HepG2 (cell line): ENCODE measurements at regions not wholly inside any gene's neighbourhood (a gene's known extent, or its start where the extent isn't known, plus 50 kb on each side); places are given as distances from the start of the nearest gene placed in this dataset.

ENCODE experiments used
- ATAC-seq: fragments of 200-7000 bp; cut with Tn5 transposase; 3 replicates; pipeline ENCODE4 v1.9.1; 2020; ENCODE audit warnings: mild to moderate bottlenecking, moderate library complexity
- BruUV-seq: library from RNA; stranded (reverse); fragments of 400-500 nt; replicated peaks from 2 replicates; lab custom pipeline; 2021; lab: Mats Ljungman, UMichigan
- CTCF ChIA-PET: fragments of 300-600 bp; formaldehyde crosslinking; extraction: SDS; loops from one replicate; lab custom pipeline; 2021; ENCODE audit warnings: low total read pairs, inconsistent platforms, low intra/inter-chr PET ratio; lab: Yijun Ruan, JAX
- POLR2A ChIA-PET: fragments of 350-600 bp; sonication (Branson Sonifier 250); formaldehyde crosslinking; loops from one replicate; lab custom pipeline; 2020; ENCODE audit warnings: antibody characterized with exemption, inconsistent platforms; lab: Yijun Ruan, JAX
- DNase-seq: peaks from one replicate; pipeline ENCODE4 v3.0.0-alpha.2; 2015; ENCODE audit warnings: low spot score
- FAIRE-seq: peaks from 3 replicates; lab custom pipeline; 2011; peaks lifted over from hg19 to GRCh38; lab: Jason Lieb, UNC
- H2AFZ ChIP-seq: one replicate; pipeline ENCODE4 v1.6.1; 2011; ENCODE audit warnings: low read length, inconsistent platforms
- H3K27ac ChIP-seq: fragments of 300-600 bp; 3 replicates; pipeline ENCODE4 v1.8.0; 2011; ENCODE audit warnings: mixed run types, mild to moderate bottlenecking, mixed read lengths, low read length, inconsistent platforms; ENCODE audit not compliant: insufficient read depth; ENCODE audit errors: extremely low read length
- H3K27me3 ChIP-seq, 2 experiments: fragments of 200-600 bp in 1 of 2; 2 replicates in 1 of 2; 3 replicates in 1 of 2; pipeline versions ENCODE4 v1.6.0 to v1.8.0; 2011; ENCODE audit warnings: low read length in 2 of 2, mild to moderate bottlenecking in 2 of 2, moderate library complexity in 2 of 2, inconsistent platforms in 1 of 2; ENCODE audit not compliant: insufficient read depth in 2 of 2, control insufficient read depth in 1 of 2
- H3K36me3 ChIP-seq, 2 experiments: fragments of 200-600 bp in 1 of 2; replicated peaks in 1 of 2; 2 replicates in 1 of 2; 3 replicates in 1 of 2; pipeline versions ENCODE4 v1.5.1 to v1.8.0; 2011; ENCODE audit warnings: low read length in 2 of 2, inconsistent platforms in 1 of 2; ENCODE audit not compliant: insufficient read depth in 2 of 2, control insufficient read depth in 1 of 2
- H3K4me1 ChIP-seq: 2 replicates; pipeline ENCODE4 v1.5.1; 2012; ENCODE audit warnings: low read length, inconsistent platforms; ENCODE audit not compliant: insufficient read depth
- H3K4me2 ChIP-seq: 2 replicates; pipeline ENCODE4 v1.6.0; 2011; ENCODE audit warnings: low read depth, low read length, inconsistent platforms
- H3K4me3 ChIP-seq, 3 experiments: fragments of 200-600 bp in 1 of 3; sonication (generic), shearing (Covaris generic) in 1 of 3; replicated peaks in 1 of 3; 2 replicates each; pipeline ENCODE4 v1.5.1; 2011 to 2016; ENCODE audit warnings: low read length in 3 of 3, inconsistent platforms in 2 of 3, low read depth in 2 of 3, mild to moderate bottlenecking in 2 of 3, control low read depth in 1 of 3, mixed read lengths in 1 of 3; ENCODE audit not compliant: insufficient read depth in 1 of 3
- H3K79me2 ChIP-seq: one replicate; pipeline ENCODE4 v1.6.1; 2011; ENCODE audit warnings: low read length, inconsistent platforms; ENCODE audit not compliant: insufficient read depth
- H3K9ac ChIP-seq: 2 replicates; pipeline ENCODE4 v1.6.0; 2011; ENCODE audit warnings: mild to moderate bottlenecking, low read depth, low read length, inconsistent platforms; ENCODE audit not compliant: insufficient read depth
- H3K9me3 ChIP-seq: 2 replicates; pipeline ENCODE4 v1.5.1; 2012; ENCODE audit warnings: mild to moderate bottlenecking, low read length
- H4K20me1 ChIP-seq: 2 replicates; pipeline ENCODE4 v1.6.0; 2011; ENCODE audit warnings: inconsistent platforms, mild to moderate bottlenecking, low read length, moderate library complexity; ENCODE audit not compliant: insufficient read depth
- EEA1 ChIP-seq: sonication (generic); formaldehyde crosslinking; IDR thresholded peaks from 2 replicates; pipeline ENCODE4 v1.5.1; 2020; ENCODE audit warnings: mild to moderate bottlenecking, missing genetic modification reagents, borderline replicate concordance
- KLF6 ChIP-seq: IDR thresholded peaks from 2 replicates; pipeline ENCODE4 v1.8.0; 2016; ENCODE audit warnings: missing biosample characterization, missing genetic modification reagents
- NKX3-1 ChIP-seq: sonication (generic); formaldehyde crosslinking; IDR thresholded peaks from 2 replicates; pipeline ENCODE4 v1.5.0; 2020; ENCODE audit warnings: missing genetic modification reagents
- TBX2 ChIP-seq: sonication (generic); formaldehyde crosslinking; IDR thresholded peaks from 2 replicates; pipeline ENCODE4 v1.5.0; 2020; ENCODE audit warnings: missing genetic modification reagents, mild to moderate bottlenecking, borderline replicate concordance
- ZC3H4 ChIP-seq: sonication (generic); formaldehyde crosslinking; IDR thresholded peaks from 2 replicates; pipeline ENCODE4 v1.4.0; 2020; ENCODE audit warnings: missing genetic modification reagents, borderline replicate concordance
- ZNF18 ChIP-seq: sonication (generic); formaldehyde crosslinking; IDR thresholded peaks from 2 replicates; pipeline ENCODE4 v1.8.0; 2022; ENCODE audit warnings: mild to moderate bottlenecking, missing genetic modification reagents; ENCODE audit not compliant: insufficient replicate concordance
- ZNF296 ChIP-seq: sonication (generic); formaldehyde crosslinking; conservative IDR thresholded peaks from 2 replicates; pipeline ENCODE4 v1.5.0; 2020; ENCODE audit warnings: mild to moderate bottlenecking, missing genetic modification reagents
- ZNF512 ChIP-seq: sonication (generic); formaldehyde crosslinking; IDR thresholded peaks from 2 replicates; pipeline ENCODE4 v1.4.0; 2020; ENCODE audit warnings: mild to moderate bottlenecking, missing genetic modification reagents
- ZNF737 ChIP-seq: sonication (generic); formaldehyde crosslinking; IDR thresholded peaks from 2 replicates; pipeline ENCODE4 v1.5.0; 2020; ENCODE audit warnings: missing genetic modification reagents, mild to moderate bottlenecking, borderline replicate concordance
- ZNF782 ChIP-seq: sonication (generic); formaldehyde crosslinking; IDR thresholded peaks from 2 replicates; pipeline ENCODE4 v1.4.0; 2020; ENCODE audit warnings: missing genetic modification reagents, mild to moderate bottlenecking, borderline replicate concordance
- ZSCAN22 ChIP-seq: sonication (generic); formaldehyde crosslinking; IDR thresholded peaks from 2 replicates; pipeline ENCODE4 v1.4.0; 2020; ENCODE audit warnings: mild to moderate bottlenecking, missing genetic modification reagents
- in situ Hi-C: cut with HindIII; loops from 2 replicates; pipeline ENCODE4 v1.10.0; 2017; ENCODE audit warnings: low pct_unique_long_range_greater_than_20kb; ENCODE audit not compliant: extremely low pct_ligation_motif_present
- intact Hi-C: fragments of 100-400 bp; cut with micrococcal nuclease; formaldehyde crosslinking; loops from one replicate; pipeline ENCODE4 v1.10.0; 2022; ENCODE audit not compliant: unreplicated experiment
- TF ChIP-seq, protein P1 (sequence below): sonication (generic); formaldehyde crosslinking; IDR thresholded peaks from 2 replicates; pipeline ENCODE4 v1.8.0; 2022; ENCODE audit warnings: mild to moderate bottlenecking, missing genetic modification reagents, borderline replicate concordance

DNA sequence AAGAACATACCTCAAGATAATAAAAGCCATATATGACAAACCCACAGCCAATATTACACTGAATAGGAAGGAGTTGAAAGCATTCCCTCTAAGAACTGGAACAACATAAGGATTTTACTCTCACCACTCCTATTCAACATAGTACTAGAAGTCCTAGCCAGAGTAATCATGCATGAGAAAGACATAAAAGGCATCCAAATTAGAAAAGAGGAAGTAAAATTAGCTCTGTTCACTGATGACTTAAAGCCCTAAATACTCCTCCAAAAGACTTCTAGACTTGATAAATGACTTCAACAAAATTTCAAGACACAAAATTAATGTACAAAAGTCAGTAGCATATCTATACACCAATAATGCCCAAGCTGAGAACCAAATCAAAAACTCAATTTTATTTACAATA, 235.7 kb downstream of the NKX6-1 start:
- in situ Hi-C loops (loop anchor here (25.0 kb wide), 1 partner anchor 501 kb away; no protein-coding TSS in a partner anchor), intact Hi-C loops (no loop called here)
- no peak for ATAC-seq
- no peak overlapping the region for H3K27ac ChIP-seq
- H3K36me3 ChIP-seq: no peaks in the 10 kb centered on the region
- no peak overlapping the region for H3K4me2 ChIP-seq
- H4K20me1 ChIP-seq: no peaks in the 10 kb centered on the region
- H3K4me3 ChIP-seq: no peak overlapping the region
- no peaks in the 10 kb centered on the region for H3K4me1 ChIP-seq
- H3K79me2 ChIP-seq: no peaks in the 10 kb centered on the region
- no peak for TF ChIP-seq ZNF296 (CRISPR knock-in tag)
- TF ChIP-seq, protein P1, sequence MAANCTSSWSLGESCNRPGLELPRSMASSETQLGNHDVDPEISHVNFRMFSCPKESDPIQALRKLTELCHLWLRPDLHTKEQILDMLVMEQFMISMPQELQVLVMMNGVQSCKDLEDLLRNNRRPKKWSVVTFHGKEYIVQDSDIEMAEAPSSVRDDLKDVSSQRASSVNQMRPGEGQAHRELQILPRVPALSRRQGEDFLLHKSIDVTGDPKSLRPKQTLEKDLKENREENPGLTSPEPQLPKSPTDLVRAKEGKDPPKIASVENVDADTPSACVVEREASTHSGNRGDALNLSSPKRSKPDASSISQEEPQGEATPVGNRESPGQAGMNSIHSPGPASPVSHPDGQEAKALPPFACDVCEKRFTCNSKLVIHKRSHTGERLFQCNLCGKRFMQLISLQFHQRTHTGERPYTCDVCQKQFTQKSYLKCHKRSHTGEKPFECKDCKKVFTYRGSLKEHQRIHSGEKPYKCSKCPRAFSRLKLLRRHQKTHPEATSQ: no peak
- TF ChIP-seq ZC3H4 (CRISPR knock-in tag): no peak
- TF ChIP-seq ZSCAN22 (CRISPR knock-in tag): no peak
- no peak for TF ChIP-seq EEA1 (CRISPR knock-in tag)
- TF ChIP-seq NKX3-1: no peak
- no peak for TF ChIP-seq TBX2 (CRISPR knock-in tag)
- TF ChIP-seq KLF6 (CRISPR knock-in tag): no peak
- no peak for TF ChIP-seq ZNF737 (CRISPR knock-in tag)
- TF ChIP-seq ZNF512 (CRISPR knock-in tag): no peak
- TF ChIP-seq ZNF782 (CRISPR knock-in tag): no peak
- no peak for TF ChIP-seq ZNF18 (CRISPR knock-in tag)
- FAIRE-seq: no peak
- H3K27me3 ChIP-seq: no peaks in the 10 kb centered on the region
- no peak overlapping the region for H2AFZ ChIP-seq
- H3K9me3 ChIP-seq: peaks cover 10% of the 10 kb centered on the region
- no TSS peak for BruUV-seq
- no peak for DNase-seq
- no peak overlapping the region for H3K9ac ChIP-seq
- CTCF ChIA-PET: no interaction called here
- POLR2A ChIA-PET: no interaction called here
